ENCODE measurements at regions not wholly inside any gene's neighbourhood (a gene's known extent, or its start where the extent isn't known, plus 50 kb on each side); places are given as distances from the start of the nearest gene placed in this dataset.

- no peaks in the 10 kb centered on the region for H3K36me3 ChIP-seq (replicated peaks in 1 of 2; ENCODE audit: control insufficient read depth in 2 of 2, insufficient read depth in 2 of 2, low read length in 2 of 2)
- no peak overlapping the region for H4K8ac ChIP-seq (ENCODE audit: low read depth, low read length)
- no peak overlapping the region for H3K4ac ChIP-seq (ENCODE audit: low read length)
- H3K9ac ChIP-seq (ENCODE audit: low read depth, low read length, poor library complexity), result no peak overlapping the region
- H2AFZ ChIP-seq (ENCODE audit: low read length), result no peak overlapping the region
- H3K4me1 ChIP-seq (ENCODE audit: control insufficient read depth in 2 of 2, insufficient read depth in 1 of 2, low read depth in 1 of 2, low read length in 2 of 2), result no peaks in the 10 kb centered on the region
- no peak overlapping the region for H3K14ac ChIP-seq (ENCODE audit: low read length)
- no peaks in the 10 kb centered on the region for H3K27me3 ChIP-seq (ENCODE audit: control insufficient read depth in 3 of 3, insufficient read depth in 3 of 3, low read depth in 1 of 3, low read length in 3 of 3)
- H2BK120ac ChIP-seq (ENCODE audit: low read depth, low read length), result no peak overlapping the region
- H2BK5ac ChIP-seq (ENCODE audit: low read length), result no peak overlapping the region
- H3K79me1 ChIP-seq (ENCODE audit: low read depth, low read length), result no peaks in the 10 kb centered on the region
- WGBS, 2 donors (ENCODE audit: extremely low coverage in 2 of 2, insufficient read length in 2 of 2, insufficient replicate concordance in 1 of 2), result no CpG with 5 or more reads among the region's 13 CpGs
- no peak for DNase-seq (ENCODE audit: low spot score)
- H3K4me2 ChIP-seq (ENCODE audit: insufficient read depth, low read length, poor library complexity, severe bottlenecking), result no peak overlapping the region
- H2AK5ac ChIP-seq (ENCODE audit: low read depth, low read length), result no peak overlapping the region
- no peak overlapping the region for H4K91ac ChIP-seq (ENCODE audit: low read depth, low read length, poor library complexity)
- no peak overlapping the region for H3K27ac ChIP-seq (replicated peaks; ENCODE audit: low read length)
- H2BK15ac ChIP-seq (ENCODE audit: low read length), result no peak overlapping the region
- H3K18ac ChIP-seq (ENCODE audit: low read length), result no peak overlapping the region
- no peak overlapping the region for H2BK12ac ChIP-seq (ENCODE audit: low read length)
- H3K4me3 ChIP-seq (ENCODE audit: low read length in 2 of 2), result peak overlapping the region in 1 of 2 donors; percentile 30
- peaks cover 0 to 11% of the 10 kb centered on the region in 2 donors for H3K9me3 ChIP-seq (replicated peaks in 1 of 2; ENCODE audit: control insufficient read depth in 2 of 2, insufficient read depth in 1 of 2, low read depth in 1 of 2, low read length in 2 of 2)
- no peak overlapping the region for H3K23ac ChIP-seq (ENCODE audit: low read depth, low read length, poor library complexity)
These were observed 483.4 kb downstream of the SPATA31A7 start for GRCh38 chr9:61673247-61673646.

GRCh38 chr9:61673664-61674381 is 484.0 kb downstream of the SPATA31A7 start:
- Histone ChIP-seq H3K14ac (ENCODE audit: low read length) (no peak overlapping the region), H3K4ac (ENCODE audit: low read length) (no peak overlapping the region), H2AFZ (ENCODE audit: low read length) (no peak overlapping the region), H2BK12ac (ENCODE audit: low read length) (no peak overlapping the region), H2AK5ac (ENCODE audit: low read depth, low read length) (no peak overlapping the region), H3K36me3 (replicated peaks in 1 of 2; ENCODE audit: control insufficient read depth in 2 of 2, insufficient read depth in 2 of 2, low read length in 2 of 2) (no peaks in the 10 kb centered on the region), H3K4me3 (ENCODE audit: low read length in 2 of 2) (no peak overlapping the region), H2BK15ac (ENCODE audit: low read length) (no peak overlapping the region), H3K27me3 (ENCODE audit: control insufficient read depth in 3 of 3, insufficient read depth in 3 of 3, low read depth in 1 of 3, low read length in 3 of 3) (no peaks in the 10 kb centered on the region), H3K18ac (ENCODE audit: low read length) (no peak overlapping the region), H3K4me2 (ENCODE audit: insufficient read depth, low read length, poor library complexity, severe bottlenecking) (no peak overlapping the region), H2BK120ac (ENCODE audit: low read depth, low read length) (no peak overlapping the region), H3K27ac (replicated peaks; ENCODE audit: low read length) (no peak overlapping the region), H3K23ac (ENCODE audit: low read depth, low read length, poor library complexity) (no peak overlapping the region), H3K9ac (ENCODE audit: low read depth, low read length, poor library complexity) (no peak overlapping the region), H4K91ac (ENCODE audit: low read depth, low read length, poor library complexity) (no peak overlapping the region), H2BK5ac (ENCODE audit: low read length) (no peak overlapping the region), H3K4me1 (ENCODE audit: control insufficient read depth in 2 of 2, insufficient read depth in 1 of 2, low read depth in 1 of 2, low read length in 2 of 2) (no peaks in the 10 kb centered on the region), H3K79me1 (ENCODE audit: low read depth, low read length) (no peaks in the 10 kb centered on the region), H3K9me3 (replicated peaks in 1 of 2; ENCODE audit: control insufficient read depth in 2 of 2, insufficient read depth in 1 of 2, low read depth in 1 of 2, low read length in 2 of 2) (peaks cover 0 to 11% of the 10 kb centered on the region in 2 donors), H4K8ac (ENCODE audit: low read depth, low read length) (no peak overlapping the region)
- no peak for DNase-seq (ENCODE audit: low spot score)
- WGBS, 2 donors (ENCODE audit: extremely low coverage in 2 of 2, insufficient read length in 2 of 2, insufficient replicate concordance in 1 of 2), result no CpG with 5 or more reads among the region's 39 CpGs

- Histone ChIP-seq H3K27ac (replicated peaks; ENCODE audit: low read length) (no peak overlapping the region), H3K79me1 (ENCODE audit: low read depth, low read length) (no peaks in the 10 kb centered on the region), H3K9me3 (replicated peaks in 1 of 2; ENCODE audit: control insufficient read depth in 2 of 2, insufficient read depth in 1 of 2, low read depth in 1 of 2, low read length in 2 of 2) (peaks cover 0 to 9% of the 10 kb centered on the region in 2 donors), H2BK120ac (ENCODE audit: low read depth, low read length) (no peak overlapping the region), H3K9ac (ENCODE audit: low read depth, low read length, poor library complexity) (no peak overlapping the region), H3K4me3 (ENCODE audit: low read length in 2 of 2) (no peak overlapping the region), H4K91ac (ENCODE audit: low read depth, low read length, poor library complexity) (no peak overlapping the region), H3K18ac (ENCODE audit: low read length) (no peak overlapping the region), H3K36me3 (replicated peaks in 1 of 2; ENCODE audit: control insufficient read depth in 2 of 2, insufficient read depth in 2 of 2, low read length in 2 of 2) (no peaks in the 10 kb centered on the region), H2BK15ac (ENCODE audit: low read length) (no peak overlapping the region), H2AK5ac (ENCODE audit: low read depth, low read length) (no peak overlapping the region), H4K8ac (ENCODE audit: low read depth, low read length) (no peak overlapping the region), H3K14ac (ENCODE audit: low read length) (no peak overlapping the region), H3K4me1 (ENCODE audit: control insufficient read depth in 2 of 2, insufficient read depth in 1 of 2, low read depth in 1 of 2, low read length in 2 of 2) (no peaks in the 10 kb centered on the region), H3K4me2 (ENCODE audit: insufficient read depth, low read length, poor library complexity, severe bottlenecking) (no peak overlapping the region), H2BK12ac (ENCODE audit: low read length) (no peak overlapping the region), H3K23ac (ENCODE audit: low read depth, low read length, poor library complexity) (no peak overlapping the region), H2BK5ac (ENCODE audit: low read length) (no peak overlapping the region), H3K27me3 (ENCODE audit: control insufficient read depth in 3 of 3, insufficient read depth in 3 of 3, low read depth in 1 of 3, low read length in 3 of 3) (no peaks in the 10 kb centered on the region), H2AFZ (ENCODE audit: low read length) (no peak overlapping the region), H3K4ac (ENCODE audit: low read length) (no peak overlapping the region)
- no peak for DNase-seq (ENCODE audit: low spot score)
- WGBS, 2 donors (ENCODE audit: extremely low coverage in 2 of 2, insufficient read length in 2 of 2, insufficient replicate concordance in 1 of 2), result no CpG with 5 or more reads among the region's 18 CpGs
These were observed 484.6 kb downstream of the SPATA31A7 start for GRCh38 chr9:61674465-61674864.

- H3K4me3 ChIP-seq (ENCODE audit: low read length in 2 of 2), result no peak overlapping the region
- H2BK15ac ChIP-seq (ENCODE audit: low read length), result no peak overlapping the region
- H4K8ac ChIP-seq (ENCODE audit: low read depth, low read length), result no peak overlapping the region
- peaks cover 0 to 7% of the 10 kb centered on the region in 2 donors for H3K9me3 ChIP-seq (replicated peaks in 1 of 2; ENCODE audit: control insufficient read depth in 2 of 2, insufficient read depth in 1 of 2, low read depth in 1 of 2, low read length in 2 of 2)
- H3K36me3 ChIP-seq (replicated peaks in 1 of 2; ENCODE audit: control insufficient read depth in 2 of 2, insufficient read depth in 2 of 2, low read length in 2 of 2), result no peaks in the 10 kb centered on the region
- no peak overlapping the region for H3K14ac ChIP-seq (ENCODE audit: low read length)
- no peaks in the 10 kb centered on the region for H3K27me3 ChIP-seq (ENCODE audit: control insufficient read depth in 3 of 3, insufficient read depth in 3 of 3, low read depth in 1 of 3, low read length in 3 of 3)
- no peak overlapping the region for H2AK5ac ChIP-seq (ENCODE audit: low read depth, low read length)
- no peak overlapping the region for H2BK12ac ChIP-seq (ENCODE audit: low read length)
- H3K23ac ChIP-seq (ENCODE audit: low read depth, low read length, poor library complexity), result no peak overlapping the region
- no peak overlapping the region for H3K4me2 ChIP-seq (ENCODE audit: insufficient read depth, low read length, poor library complexity, severe bottlenecking)
- no peak overlapping the region for H2AFZ ChIP-seq (ENCODE audit: low read length)
- no CpG with 5 or more reads among the region's 7 CpGs for WGBS, 2 donors (ENCODE audit: extremely low coverage in 2 of 2, insufficient read length in 2 of 2, insufficient replicate concordance in 1 of 2)
- no peak overlapping the region for H3K18ac ChIP-seq (ENCODE audit: low read length)
- H4K91ac ChIP-seq (ENCODE audit: low read depth, low read length, poor library complexity), result no peak overlapping the region
- no peak for DNase-seq (ENCODE audit: low spot score)
- H2BK5ac ChIP-seq (ENCODE audit: low read length), result no peak overlapping the region
- H3K4ac ChIP-seq (ENCODE audit: low read length), result no peak overlapping the region
- H3K27ac ChIP-seq (replicated peaks; ENCODE audit: low read length), result no peak overlapping the region
- no peak overlapping the region for H3K9ac ChIP-seq (ENCODE audit: low read depth, low read length, poor library complexity)
- no peaks in the 10 kb centered on the region for H3K4me1 ChIP-seq (ENCODE audit: control insufficient read depth in 2 of 2, insufficient read depth in 1 of 2, low read depth in 1 of 2, low read length in 2 of 2)
- H2BK120ac ChIP-seq (ENCODE audit: low read depth, low read length), result no peak overlapping the region
- no peaks in the 10 kb centered on the region for H3K79me1 ChIP-seq (ENCODE audit: low read depth, low read length)
These were observed 485.0 kb downstream of the SPATA31A7 start for GRCh38 chr9:61674882-61675281.
